OCI-LY7 (cell line): ENCODE measurements at regions not wholly inside any gene's neighbourhood (a gene's known extent, or its start where the extent isn't known, plus 50 kb on each side); places are given as distances from the start of the nearest gene placed in this dataset.

ENCODE experiments used
- BruUV-seq: library from RNA; stranded (reverse); fragments of 400-500 nt; replicated peaks from 2 replicates; lab custom pipeline; 2021; lab: Mats Ljungman, UMichigan
- CTCF ChIA-PET: fragments of 300-600 bp; sonication (Branson Sonifier 250); formaldehyde crosslinking; loops from one replicate; lab custom pipeline; 2022; ENCODE audit warnings: antibody characterized with exemption; ENCODE audit not compliant: unreplicated experiment; lab: Charles Lee
- POLR2A ChIA-PET: fragments of 300-600 bp; sonication (Branson Sonifier 250); formaldehyde crosslinking; loops from one replicate; lab custom pipeline; 2022; ENCODE audit warnings: antibody characterized with exemption; lab: Charles Lee
- DNase-seq: peaks from one replicate; pipeline ENCODE4 v3.0.0-alpha.2; 2015; ENCODE audit warnings: low spot score
- H2AFZ ChIP-seq: fragments of 200-600 bp; sonication (generic), shearing (Covaris generic); 2 replicates; pipeline ENCODE4 v1.6.1; 2014; ENCODE audit warnings: mild to moderate bottlenecking, antibody characterized with exemption, low read length, moderate library complexity
- H3K27ac ChIP-seq: fragments of 200-600 bp; sonication (generic); 2 replicates; pipeline ENCODE4 v1.5.1; 2014; ENCODE audit warnings: mixed run types, low read depth, mild to moderate bottlenecking, moderate library complexity, low read length, inconsistent platforms; ENCODE audit not compliant: poor library complexity, severe bottlenecking
- H3K36me3 ChIP-seq: fragments of 200-600 bp; sonication (generic); 2 replicates; pipeline ENCODE4 v1.6.1; 2014; ENCODE audit warnings: mild to moderate bottlenecking, antibody characterized with exemption, low read length, moderate library complexity, mixed read lengths; ENCODE audit not compliant: insufficient read depth
- H3K4me1 ChIP-seq: fragments of 200-600 bp; sonication (generic); 2 replicates; pipeline ENCODE4 v1.5.1; 2014; ENCODE audit warnings: mild to moderate bottlenecking, low read length; ENCODE audit not compliant: insufficient read depth, poor library complexity, severe bottlenecking
- H3K4me2 ChIP-seq: fragments of 200-600 bp; sonication (generic); 2 replicates; pipeline ENCODE4 v1.6.1; 2014; ENCODE audit warnings: mild to moderate bottlenecking, low read length
- H3K4me3 ChIP-seq: fragments of 200-600 bp; sonication (generic); 2 replicates; pipeline ENCODE4 v1.5.1; 2014; ENCODE audit warnings: mild to moderate bottlenecking, low read depth, low read length; ENCODE audit not compliant: poor library complexity, severe bottlenecking
- H3K79me2 ChIP-seq: fragments of 200-600 bp; sonication (generic); 2 replicates; pipeline ENCODE4 v1.6.1; 2016; ENCODE audit warnings: low read depth, mild to moderate bottlenecking, low read length, moderate library complexity, mixed read lengths; ENCODE audit not compliant: insufficient read depth
- H3K9me2 ChIP-seq: fragments of 200-600 bp; sonication (generic); 2 replicates; pipeline ENCODE4 v1.6.1; 2016; ENCODE audit warnings: mild to moderate bottlenecking, low read length, mixed read lengths; ENCODE audit not compliant: insufficient read depth
- H3K9me3 ChIP-seq: fragments of 200-600 bp; sonication (generic); 2 replicates; pipeline ENCODE4 v1.6.1; 2014; ENCODE audit warnings: mild to moderate bottlenecking, mixed run types, low read length, mixed read lengths
- H4K20me1 ChIP-seq: fragments of 200-600 bp; sonication (generic); 2 replicates; pipeline ENCODE4 v1.6.1; 2014; ENCODE audit warnings: mild to moderate bottlenecking, antibody characterized with exemption, low read length, moderate library complexity, mixed read lengths; ENCODE audit not compliant: insufficient read depth
- EZH2phosphoT487 ChIP-seq: fragments of 200-600 bp; sonication (generic); IDR thresholded peaks from 2 replicates; pipeline ENCODE4 v1.6.1; 2018; ENCODE audit warnings: low read depth, borderline replicate concordance, mild to moderate bottlenecking, mixed run types, antibody characterized with exemption, low read length, moderate library complexity, mixed read lengths
- intact Hi-C: fragments of 100-400 bp; cut with micrococcal nuclease; formaldehyde crosslinking; loops from one replicate; pipeline ENCODE4 v1.10.0; 2022; ENCODE audit not compliant: unreplicated experiment
- TF ChIP-seq, protein P1 (sequence below): fragments of 200-600 bp; sonication (generic); conservative IDR thresholded peaks from 2 replicates; pipeline ENCODE4 v1.5.1; 2014; ENCODE audit warnings: mild to moderate bottlenecking, antibody characterized with exemption, low read length, moderate library complexity, mixed read lengths

GRCh38 chr2:64325477-64325851, 128.5 kb upstream of the LGALSL start:
- CTCF ChIA-PET = no interaction called here
- Histone ChIP-seq H3K4me2 (0 out of 2 replicates have a peak overlapping the region, but pooled peaks have one; percentile 44), H3K4me3 (no peak overlapping the region), H3K4me1 (peaks cover 50% of the 10 kb centered on the region), H2AFZ (no peak overlapping the region; the same call in 1 of the 2 replicates), H3K9me2 (no peaks in the 10 kb centered on the region), H4K20me1 (no peaks in the 10 kb centered on the region), H3K79me2 (no peaks in the 10 kb centered on the region), H3K36me3 (no peaks in the 10 kb centered on the region), H3K27ac (no peak overlapping the region), H3K9me3 (peaks cover 2% of the 10 kb centered on the region; the same call in 1 of the 2 replicates)
- BruUV-seq = no TSS peak
- POLR2A ChIA-PET = interaction anchor here (0.6 to 1.2 kb wide), 5 partner anchors 11 to 282 kb away, joined by 3 to 4 read pairs (median 3); no protein-coding TSS in a partner anchor
- DNase-seq = no peak
- TF ChIP-seq, protein P1, sequence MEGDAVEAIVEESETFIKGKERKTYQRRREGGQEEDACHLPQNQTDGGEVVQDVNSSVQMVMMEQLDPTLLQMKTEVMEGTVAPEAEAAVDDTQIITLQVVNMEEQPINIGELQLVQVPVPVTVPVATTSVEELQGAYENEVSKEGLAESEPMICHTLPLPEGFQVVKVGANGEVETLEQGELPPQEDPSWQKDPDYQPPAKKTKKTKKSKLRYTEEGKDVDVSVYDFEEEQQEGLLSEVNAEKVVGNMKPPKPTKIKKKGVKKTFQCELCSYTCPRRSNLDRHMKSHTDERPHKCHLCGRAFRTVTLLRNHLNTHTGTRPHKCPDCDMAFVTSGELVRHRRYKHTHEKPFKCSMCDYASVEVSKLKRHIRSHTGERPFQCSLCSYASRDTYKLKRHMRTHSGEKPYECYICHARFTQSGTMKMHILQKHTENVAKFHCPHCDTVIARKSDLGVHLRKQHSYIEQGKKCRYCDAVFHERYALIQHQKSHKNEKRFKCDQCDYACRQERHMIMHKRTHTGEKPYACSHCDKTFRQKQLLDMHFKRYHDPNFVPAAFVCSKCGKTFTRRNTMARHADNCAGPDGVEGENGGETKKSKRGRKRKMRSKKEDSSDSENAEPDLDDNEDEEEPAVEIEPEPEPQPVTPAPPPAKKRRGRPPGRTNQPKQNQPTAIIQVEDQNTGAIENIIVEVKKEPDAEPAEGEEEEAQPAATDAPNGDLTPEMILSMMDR = no peak
- intact Hi-C loops = loop anchor here (5.0 kb wide), 2 partner anchors 113 to 233 kb away; no protein-coding TSS in a partner anchor

DNA sequence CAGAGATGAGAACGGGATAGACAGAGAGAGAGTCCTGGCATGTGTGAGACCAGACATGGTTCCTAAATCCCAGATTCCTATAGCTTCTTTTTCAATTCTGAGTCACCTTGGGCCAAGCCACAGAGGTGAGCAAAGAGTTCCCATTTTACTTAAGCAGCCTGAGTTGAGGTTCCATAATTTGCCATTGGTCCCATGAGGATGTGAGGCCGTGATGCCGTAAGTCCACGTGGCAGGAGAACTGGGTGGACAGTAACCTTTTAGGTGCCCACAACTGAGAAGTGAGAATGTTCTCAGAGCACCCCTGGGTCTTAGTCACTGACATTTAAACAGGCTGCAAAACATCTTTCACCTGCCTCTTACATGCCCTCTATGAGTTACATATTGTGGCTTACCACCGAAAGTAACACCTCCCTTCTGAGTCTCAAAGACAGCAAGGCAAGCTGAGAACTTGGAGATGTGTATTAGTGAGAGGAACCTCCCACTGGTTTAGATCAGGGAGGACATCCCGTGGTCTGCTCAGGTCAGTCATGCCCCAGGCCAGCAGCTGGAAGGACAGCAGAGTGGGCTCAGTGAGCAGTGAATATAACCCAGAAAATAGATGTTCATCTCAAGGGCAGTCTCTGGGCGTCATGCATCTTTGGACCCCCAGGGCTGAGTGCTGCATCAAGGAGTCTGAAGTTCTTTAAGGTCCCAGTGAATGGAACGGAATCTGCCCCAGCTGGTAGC, 127.9 kb upstream of the LGALSL start:
- Histone ChIP-seq H3K79me2 (no peaks in the 10 kb centered on the region), H3K27ac (no peak overlapping the region), H3K4me2 (peak overlapping the region; percentile 44), H3K4me3 (no peak overlapping the region), H2AFZ (peak overlapping the region; percentile 72), H4K20me1 (no peaks in the 10 kb centered on the region), H3K9me3 (no peaks in the 10 kb centered on the region), H3K9me2 (no peaks in the 10 kb centered on the region), H3K36me3 (no peaks in the 10 kb centered on the region), H3K4me1 (peaks cover 55% of the 10 kb centered on the region)
- POLR2A ChIA-PET = interaction anchor here (0.7 to 2.8 kb wide), 6 partner anchors 110 to 283 kb away, joined by 3 to 20 read pairs (median 4); no protein-coding TSS in a partner anchor
- CTCF ChIA-PET = no interaction called here
- TF ChIP-seq, protein P1 = no peak
- TF ChIP-seq EZH2phosphoT487 = no peak
- no TSS peak for BruUV-seq
- peak; percentile 70 for DNase-seq
- intact Hi-C loops = loop anchor here (2.0 to 5.0 kb wide), 3 partner anchors 114 to 234 kb away; partner anchors contain the start of gene PELI1
